ENCODE measurements at regions not wholly inside any gene's neighbourhood (a gene's known extent, or its start where the extent isn't known, plus 50 kb on each side); places are given as distances from the start of the nearest gene placed in this dataset.

GRCh38 chr11:69220561-69221051 lies 64.9 kb downstream of the SMIM38 start:
- no peak for TF ChIP-seq EZH2 (IDR thresholded peaks at IDR 0.05)
- no peak for TF ChIP-seq CTCF (IDR thresholded peaks at IDR 0.05)
- no peak for TF ChIP-seq EZH2phosphoT487 (IDR thresholded peaks at IDR 0.05)
